ENCODE measurements at regions not wholly inside any gene's neighbourhood (a gene's known extent, or its start where the extent isn't known, plus 50 kb on each side); places are given as distances from the start of the nearest gene placed in this dataset.

DNA sequence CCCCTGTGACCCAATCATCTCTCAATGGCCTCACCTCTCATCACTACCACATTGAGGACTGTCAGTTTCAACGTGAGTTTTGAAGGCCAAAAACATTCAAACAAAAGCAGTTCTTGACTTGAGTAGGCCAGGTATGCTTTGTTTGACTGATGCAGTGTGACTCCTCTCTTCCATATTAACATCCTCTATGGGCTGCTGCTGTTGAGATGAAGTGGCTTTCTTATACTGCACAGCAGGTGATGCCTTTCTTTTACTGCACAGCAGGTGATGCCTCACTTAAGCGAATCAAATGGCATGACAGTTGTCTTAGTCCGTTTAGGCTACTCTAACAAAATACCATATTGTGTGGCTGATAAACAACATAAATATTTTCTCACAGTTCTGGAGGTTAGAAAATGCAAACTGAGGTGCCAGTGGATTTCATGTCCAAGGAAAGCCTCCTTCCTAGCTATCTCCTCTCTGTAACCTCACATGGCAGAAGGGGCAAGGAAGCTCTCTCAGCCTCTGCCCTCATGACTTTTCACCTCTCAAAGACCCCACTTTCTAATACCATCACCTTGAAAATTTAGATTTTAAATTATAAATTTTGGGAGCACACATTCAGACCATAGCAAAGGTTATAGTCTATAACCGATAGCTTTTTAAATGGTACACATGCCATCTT lies 2267.9 kb upstream of the AGA start (continued):
- TF ChIP-seq, protein P1, sequence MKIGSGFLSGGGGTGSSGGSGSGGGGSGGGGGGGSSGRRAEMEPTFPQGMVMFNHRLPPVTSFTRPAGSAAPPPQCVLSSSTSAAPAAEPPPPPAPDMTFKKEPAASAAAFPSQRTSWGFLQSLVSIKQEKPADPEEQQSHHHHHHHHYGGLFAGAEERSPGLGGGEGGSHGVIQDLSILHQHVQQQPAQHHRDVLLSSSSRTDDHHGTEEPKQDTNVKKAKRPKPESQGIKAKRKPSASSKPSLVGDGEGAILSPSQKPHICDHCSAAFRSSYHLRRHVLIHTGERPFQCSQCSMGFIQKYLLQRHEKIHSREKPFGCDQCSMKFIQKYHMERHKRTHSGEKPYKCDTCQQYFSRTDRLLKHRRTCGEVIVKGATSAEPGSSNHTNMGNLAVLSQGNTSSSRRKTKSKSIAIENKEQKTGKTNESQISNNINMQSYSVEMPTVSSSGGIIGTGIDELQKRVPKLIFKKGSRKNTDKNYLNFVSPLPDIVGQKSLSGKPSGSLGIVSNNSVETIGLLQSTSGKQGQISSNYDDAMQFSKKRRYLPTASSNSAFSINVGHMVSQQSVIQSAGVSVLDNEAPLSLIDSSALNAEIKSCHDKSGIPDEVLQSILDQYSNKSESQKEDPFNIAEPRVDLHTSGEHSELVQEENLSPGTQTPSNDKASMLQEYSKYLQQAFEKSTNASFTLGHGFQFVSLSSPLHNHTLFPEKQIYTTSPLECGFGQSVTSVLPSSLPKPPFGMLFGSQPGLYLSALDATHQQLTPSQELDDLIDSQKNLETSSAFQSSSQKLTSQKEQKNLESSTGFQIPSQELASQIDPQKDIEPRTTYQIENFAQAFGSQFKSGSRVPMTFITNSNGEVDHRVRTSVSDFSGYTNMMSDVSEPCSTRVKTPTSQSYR (CRISPR knock-in tag; IDR thresholded peaks at IDR 0.05; ENCODE audit: borderline replicate concordance): no peak
- TF ChIP-seq, protein P2, sequence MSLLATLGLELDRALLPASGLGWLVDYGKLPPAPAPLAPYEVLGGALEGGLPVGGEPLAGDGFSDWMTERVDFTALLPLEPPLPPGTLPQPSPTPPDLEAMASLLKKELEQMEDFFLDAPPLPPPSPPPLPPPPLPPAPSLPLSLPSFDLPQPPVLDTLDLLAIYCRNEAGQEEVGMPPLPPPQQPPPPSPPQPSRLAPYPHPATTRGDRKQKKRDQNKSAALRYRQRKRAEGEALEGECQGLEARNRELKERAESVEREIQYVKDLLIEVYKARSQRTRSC (CRISPR knock-in tag; IDR thresholded peaks at IDR 0.05; ENCODE audit: low read depth): no peak
- TF ChIP-seq NPAS2 (CRISPR knock-in tag; IDR thresholded peaks at IDR 0.05; ENCODE audit: borderline replicate concordance): no peak

DNA sequence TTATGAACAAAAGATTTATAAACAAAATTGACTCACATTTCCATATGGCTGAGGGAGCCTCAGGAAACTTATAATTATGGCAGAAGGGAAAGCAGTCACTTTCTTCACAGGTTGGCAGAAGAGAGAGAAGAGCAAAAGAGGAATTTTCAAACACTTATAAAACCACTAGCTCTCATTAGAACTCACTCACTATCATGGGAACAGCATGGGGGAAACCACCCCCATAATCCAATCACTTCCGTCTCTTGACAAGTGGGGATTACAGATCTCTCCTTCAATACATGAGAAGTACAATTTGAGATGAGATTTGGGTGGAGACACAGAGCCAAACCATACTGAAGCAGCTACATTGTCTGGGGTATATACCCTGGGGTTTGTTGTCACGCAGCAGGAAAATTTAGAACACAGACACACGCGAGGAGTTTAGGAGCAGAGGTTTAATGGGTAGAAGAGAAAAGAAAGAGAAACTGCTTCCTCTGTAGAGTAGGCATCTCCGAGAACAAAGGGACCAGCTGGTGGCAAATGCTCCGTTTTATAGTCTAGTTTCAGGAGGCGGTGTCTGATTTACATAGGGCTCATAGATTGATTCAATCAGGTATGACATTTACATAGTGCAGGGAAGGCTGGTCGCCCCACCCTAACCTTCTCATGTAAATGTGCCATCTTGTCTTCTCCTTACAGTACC lies 2277.7 kb upstream of the AGA start:
- H3K4me2 ChIP-seq (ENCODE audit: low read depth, low read length): no peak overlapping the region
- ChIA-PET CTCF (ENCODE audit: low intra/inter-chr PET ratio, low total read pairs) (no interaction called here), POLR2A (no interaction called here)
- 35% methylated on average over 8 of the region's 8 CpGs for WGBS (ENCODE audit: low lambda C conversion rate)
- no peaks in the 10 kb centered on the region for H3K27me3 ChIP-seq (ENCODE audit: control insufficient read depth in 1 of 2, insufficient read depth in 2 of 2, low read length in 2 of 2)
- H4K20me1 ChIP-seq (ENCODE audit: insufficient read depth, low read length): no peaks in the 10 kb centered on the region
- H3K36me3 ChIP-seq (replicated peaks in 1 of 2; ENCODE audit: control insufficient read depth in 1 of 2, insufficient read depth in 2 of 2, low read length in 2 of 2): no peaks in the 10 kb centered on the region
- intact Hi-C loops (cut with micrococcal nuclease; ENCODE audit: unreplicated experiment): no loop called here
- no peaks in the 10 kb centered on the region for H3K79me2 ChIP-seq (ENCODE audit: insufficient read depth, low read length)
- H3K4me1 ChIP-seq (ENCODE audit: insufficient read depth, low read length): no peaks in the 10 kb centered on the region
- no TSS peak for BruUV-seq (replicated peaks)
- H2AFZ ChIP-seq (ENCODE audit: low read length): no peak overlapping the region
- H3K4me3 ChIP-seq (replicated peaks in 1 of 3; ENCODE audit: insufficient read depth in 1 of 3, low read depth in 2 of 3, low read length in 3 of 3): no peak overlapping the region
- H3K9me3 ChIP-seq (ENCODE audit: low read length): peaks cover 6% of the 10 kb centered on the region; the same call in 1 of the 2 replicates
- H3K27ac ChIP-seq (ENCODE audit: extremely low read length, insufficient read depth, low read length): no peak overlapping the region
- no peak for TF ChIP-seq ZNF207 (IDR thresholded peaks at IDR 0.05; ENCODE audit: borderline replicate concordance)
- TF ChIP-seq, protein P3, sequence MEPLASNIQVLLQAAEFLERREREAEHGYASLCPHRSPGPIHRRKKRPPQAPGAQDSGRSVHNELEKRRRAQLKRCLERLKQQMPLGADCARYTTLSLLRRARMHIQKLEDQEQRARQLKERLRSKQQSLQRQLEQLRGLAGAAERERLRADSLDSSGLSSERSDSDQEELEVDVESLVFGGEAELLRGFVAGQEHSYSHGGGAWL (CRISPR knock-in tag; IDR thresholded peaks at IDR 0.05): no peak
- TF ChIP-seq MIER2 (CRISPR knock-in tag; IDR thresholded peaks at IDR 0.05): no peak
- TF ChIP-seq HNF4G (IDR thresholded peaks at IDR 0.05; ENCODE audit: borderline replicate concordance, low read depth, low read length): no peak
- TF ChIP-seq HNF4G (CRISPR knock-in tag; IDR thresholded peaks at IDR 0.05; ENCODE audit: borderline replicate concordance, low read depth): no peak
- TF ChIP-seq SIN3B (IDR thresholded peaks at IDR 0.05; ENCODE audit: low read length): no peak
- TF ChIP-seq ADNP (CRISPR knock-in tag; IDR thresholded peaks at IDR 0.05): no peak
- TF ChIP-seq ZFP36L2 (CRISPR knock-in tag; IDR thresholded peaks at IDR 0.05): no peak
- TF ChIP-seq MYC (CRISPR knock-in tag; IDR thresholded peaks at IDR 0.05; ENCODE audit: borderline replicate concordance): no peak
- TF ChIP-seq IKZF1 (IDR thresholded peaks at IDR 0.05): no peak
- no peak for TF ChIP-seq ZNF317 (CRISPR knock-in tag; IDR thresholded peaks at IDR 0.05)
- no peak for TF ChIP-seq ZNF792 (CRISPR knock-in tag; IDR thresholded peaks at IDR 0.05)
- TF ChIP-seq, protein P4, sequence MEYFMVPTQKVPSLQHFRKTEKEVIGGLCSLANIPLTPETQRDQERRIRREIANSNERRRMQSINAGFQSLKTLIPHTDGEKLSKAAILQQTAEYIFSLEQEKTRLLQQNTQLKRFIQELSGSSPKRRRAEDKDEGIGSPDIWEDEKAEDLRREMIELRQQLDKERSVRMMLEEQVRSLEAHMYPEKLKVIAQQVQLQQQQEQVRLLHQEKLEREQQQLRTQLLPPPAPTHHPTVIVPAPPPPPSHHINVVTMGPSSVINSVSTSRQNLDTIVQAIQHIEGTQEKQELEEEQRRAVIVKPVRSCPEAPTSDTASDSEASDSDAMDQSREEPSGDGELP (IDR thresholded peaks at IDR 0.05; ENCODE audit: borderline replicate concordance, low read depth): no peak
- TF ChIP-seq FOXJ3 (CRISPR knock-in tag; IDR thresholded peaks at IDR 0.05; ENCODE audit: borderline replicate concordance): no peak
- TF ChIP-seq CHCHD3 (CRISPR knock-in tag; IDR thresholded peaks at IDR 0.05): no peak
- no peak for TF ChIP-seq ZNF264 (CRISPR knock-in tag; IDR thresholded peaks at IDR 0.05)
- ATAC-seq: no peak
- H3K9ac ChIP-seq (ENCODE audit: insufficient read depth, low read depth, low read length): no peak overlapping the region
- DNase-seq (ENCODE audit: low spot score): no peak
- in situ Hi-C loops (cut with HindIII; ENCODE audit: extremely low pct_ligation_motif_present, low pct_unique_long_range_greater_than_20kb): no loop called here
- FAIRE-seq: no peak

Data from HepG2 (cell line).